ENCODE measurements at regions not wholly inside any gene's neighbourhood (a gene's known extent, or its start where the extent isn't known, plus 50 kb on each side); places are given as distances from the start of the nearest gene placed in this dataset.

- TF ChIP-seq CTCF (conservative IDR thresholded peaks at IDR 0.05), result no peak
- no peak for TF ChIP-seq ZFX (IDR thresholded peaks at IDR 0.05)
These were observed 64.6 kb downstream of the IER5 start for GRCh38 chr1:181152892-181153633.

All from C4-2B (cell line).